ENCODE measurements at regions not wholly inside any gene's neighbourhood (a gene's known extent, or its start where the extent isn't known, plus 50 kb on each side); places are given as distances from the start of the nearest gene placed in this dataset.

- no TSS peak for BruUV-seq (replicated peaks)
- POLR2A ChIA-PET, result no interaction called here
- Histone ChIP-seq H3K36me3 (ENCODE audit: control insufficient read depth, insufficient read depth, low read length) (no peaks in the 10 kb centered on the region), H3K4me3 (ENCODE audit: low read depth in 2 of 2, low read length in 2 of 2) (no peak overlapping the region), H3K4me1 (ENCODE audit: control insufficient read depth, insufficient read depth, low read length) (no peaks in the 10 kb centered on the region), H3K27me3 (ENCODE audit: control insufficient read depth, insufficient read depth, low read length) (no peaks in the 10 kb centered on the region; the same call in 1 of the 2 replicates), H3K27ac (ENCODE audit: low read length) (no peak overlapping the region), H3K9me3 (ENCODE audit: control insufficient read depth, insufficient read depth, low read depth, low read length) (no peaks in the 10 kb centered on the region)
- TF ChIP-seq, protein P1, sequence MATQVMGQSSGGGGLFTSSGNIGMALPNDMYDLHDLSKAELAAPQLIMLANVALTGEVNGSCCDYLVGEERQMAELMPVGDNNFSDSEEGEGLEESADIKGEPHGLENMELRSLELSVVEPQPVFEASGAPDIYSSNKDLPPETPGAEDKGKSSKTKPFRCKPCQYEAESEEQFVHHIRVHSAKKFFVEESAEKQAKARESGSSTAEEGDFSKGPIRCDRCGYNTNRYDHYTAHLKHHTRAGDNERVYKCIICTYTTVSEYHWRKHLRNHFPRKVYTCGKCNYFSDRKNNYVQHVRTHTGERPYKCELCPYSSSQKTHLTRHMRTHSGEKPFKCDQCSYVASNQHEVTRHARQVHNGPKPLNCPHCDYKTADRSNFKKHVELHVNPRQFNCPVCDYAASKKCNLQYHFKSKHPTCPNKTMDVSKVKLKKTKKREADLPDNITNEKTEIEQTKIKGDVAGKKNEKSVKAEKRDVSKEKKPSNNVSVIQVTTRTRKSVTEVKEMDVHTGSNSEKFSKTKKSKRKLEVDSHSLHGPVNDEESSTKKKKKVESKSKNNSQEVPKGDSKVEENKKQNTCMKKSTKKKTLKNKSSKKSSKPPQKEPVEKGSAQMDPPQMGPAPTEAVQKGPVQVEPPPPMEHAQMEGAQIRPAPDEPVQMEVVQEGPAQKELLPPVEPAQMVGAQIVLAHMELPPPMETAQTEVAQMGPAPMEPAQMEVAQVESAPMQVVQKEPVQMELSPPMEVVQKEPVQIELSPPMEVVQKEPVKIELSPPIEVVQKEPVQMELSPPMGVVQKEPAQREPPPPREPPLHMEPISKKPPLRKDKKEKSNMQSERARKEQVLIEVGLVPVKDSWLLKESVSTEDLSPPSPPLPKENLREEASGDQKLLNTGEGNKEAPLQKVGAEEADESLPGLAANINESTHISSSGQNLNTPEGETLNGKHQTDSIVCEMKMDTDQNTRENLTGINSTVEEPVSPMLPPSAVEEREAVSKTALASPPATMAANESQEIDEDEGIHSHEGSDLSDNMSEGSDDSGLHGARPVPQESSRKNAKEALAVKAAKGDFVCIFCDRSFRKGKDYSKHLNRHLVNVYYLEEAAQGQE (IDR thresholded peaks at IDR 0.05; ENCODE audit: insufficient read depth in 1 of 2, low read depth in 2 of 2, low read length in 1 of 2), result no peak
- TF ChIP-seq POLR2AphosphoS5 (IDR thresholded peaks at IDR 0.05; ENCODE audit: low read depth, low read length), result no peak
- TF ChIP-seq SIN3A (IDR thresholded peaks at IDR 0.05; ENCODE audit: borderline replicate concordance, insufficient read depth, low read depth, low read length), result no peak
- no peak for TF ChIP-seq TCF7L2 (IDR thresholded peaks at IDR 0.05; ENCODE audit: low read depth, low read length)
- TF ChIP-seq, protein P2, sequence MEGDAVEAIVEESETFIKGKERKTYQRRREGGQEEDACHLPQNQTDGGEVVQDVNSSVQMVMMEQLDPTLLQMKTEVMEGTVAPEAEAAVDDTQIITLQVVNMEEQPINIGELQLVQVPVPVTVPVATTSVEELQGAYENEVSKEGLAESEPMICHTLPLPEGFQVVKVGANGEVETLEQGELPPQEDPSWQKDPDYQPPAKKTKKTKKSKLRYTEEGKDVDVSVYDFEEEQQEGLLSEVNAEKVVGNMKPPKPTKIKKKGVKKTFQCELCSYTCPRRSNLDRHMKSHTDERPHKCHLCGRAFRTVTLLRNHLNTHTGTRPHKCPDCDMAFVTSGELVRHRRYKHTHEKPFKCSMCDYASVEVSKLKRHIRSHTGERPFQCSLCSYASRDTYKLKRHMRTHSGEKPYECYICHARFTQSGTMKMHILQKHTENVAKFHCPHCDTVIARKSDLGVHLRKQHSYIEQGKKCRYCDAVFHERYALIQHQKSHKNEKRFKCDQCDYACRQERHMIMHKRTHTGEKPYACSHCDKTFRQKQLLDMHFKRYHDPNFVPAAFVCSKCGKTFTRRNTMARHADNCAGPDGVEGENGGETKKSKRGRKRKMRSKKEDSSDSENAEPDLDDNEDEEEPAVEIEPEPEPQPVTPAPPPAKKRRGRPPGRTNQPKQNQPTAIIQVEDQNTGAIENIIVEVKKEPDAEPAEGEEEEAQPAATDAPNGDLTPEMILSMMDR (IDR thresholded peaks at IDR 0.05), result no peak
- in situ Hi-C loops (cut with HindIII; ENCODE audit: low pct_unique_long_range_greater_than_20kb, low sequenced_read_pairs) (no loop called here), intact Hi-C loops (cut with micrococcal nuclease; ENCODE audit: unreplicated experiment) (no loop called here)
- CTCF ChIA-PET, result no interaction called here
- DNase-seq (ENCODE audit: low read depth, low spot score) (no peak), ATAC-seq (no peak)
Measured at GRCh38 chr5:3350781-3351180, 244.9 kb upstream of the IRX1 start.

DNA sequence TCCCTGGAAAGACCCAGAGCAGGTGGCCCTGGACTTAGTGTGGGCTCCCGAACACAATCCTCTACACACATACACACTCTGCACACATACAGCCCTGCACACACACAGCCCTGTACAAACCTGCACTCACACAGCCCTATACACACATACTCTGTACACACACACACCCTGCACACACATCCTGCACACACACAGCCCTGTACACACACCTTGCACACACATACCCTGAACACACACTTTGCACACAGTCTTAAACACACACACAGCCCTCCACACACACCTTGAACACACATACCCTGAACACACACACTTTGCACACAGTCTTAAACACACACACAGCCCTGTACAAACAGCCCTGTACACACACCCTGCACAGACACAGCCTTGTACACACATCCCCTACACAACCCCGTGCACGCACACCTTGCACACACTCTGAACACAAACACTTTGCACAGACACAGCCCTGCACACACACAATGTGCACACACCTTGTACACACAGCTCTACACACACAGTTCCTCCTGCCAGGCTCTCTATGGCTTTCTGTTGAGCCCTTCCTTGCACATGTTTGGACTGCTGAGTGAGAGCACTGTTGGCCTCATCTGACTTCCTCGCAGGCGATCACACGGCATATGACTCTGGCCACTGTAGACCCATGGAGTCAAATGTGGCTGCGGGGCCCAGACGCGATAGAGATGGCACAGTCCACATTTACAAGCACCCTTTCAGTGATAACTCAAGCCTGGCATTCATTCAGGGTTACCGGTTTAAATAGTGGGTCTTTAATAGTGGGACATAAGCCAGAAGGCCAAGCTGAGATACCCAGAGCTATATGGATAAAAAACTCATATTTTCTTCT lies 245.7 kb upstream of the IRX1 start:
- no peak for DNase-seq (ENCODE audit: low read depth, low spot score)
- in situ Hi-C loops (cut with HindIII; ENCODE audit: low pct_unique_long_range_greater_than_20kb, low sequenced_read_pairs), result no loop called here
- no peaks in the 10 kb centered on the region; the same call in 1 of the 2 replicates for H3K27me3 ChIP-seq (ENCODE audit: control insufficient read depth, insufficient read depth, low read length)
- TF ChIP-seq POLR2AphosphoS5 (IDR thresholded peaks at IDR 0.05; ENCODE audit: low read depth, low read length), result no peak
- TF ChIP-seq TCF7L2 (IDR thresholded peaks at IDR 0.05; ENCODE audit: low read depth, low read length), result no peak
- TF ChIP-seq, protein P1 (IDR thresholded peaks at IDR 0.05; ENCODE audit: insufficient read depth in 1 of 2, low read depth in 2 of 2, low read length in 1 of 2), result no peak
- TF ChIP-seq SIN3A (IDR thresholded peaks at IDR 0.05; ENCODE audit: borderline replicate concordance, insufficient read depth, low read depth, low read length), result no peak
- TF ChIP-seq, protein P2 (IDR thresholded peaks at IDR 0.05), result no peak
- ChIA-PET CTCF (interaction anchor here (0.6 kb wide), 1 partner anchor 223 kb away, joined by 15 read pairs; no protein-coding TSS in a partner anchor), POLR2A (no interaction called here)
- H3K4me3 ChIP-seq (ENCODE audit: low read depth in 2 of 2, low read length in 2 of 2), result no peak overlapping the region
- H3K9me3 ChIP-seq (ENCODE audit: control insufficient read depth, insufficient read depth, low read depth, low read length), result no peaks in the 10 kb centered on the region
- no TSS peak for BruUV-seq (replicated peaks)
- no peak for ATAC-seq
- H3K4me1 ChIP-seq (ENCODE audit: control insufficient read depth, insufficient read depth, low read length), result no peaks in the 10 kb centered on the region
- H3K27ac ChIP-seq (ENCODE audit: low read length), result no peak overlapping the region
- H3K36me3 ChIP-seq (ENCODE audit: control insufficient read depth, insufficient read depth, low read length), result no peaks in the 10 kb centered on the region
- intact Hi-C loops (cut with micrococcal nuclease; ENCODE audit: unreplicated experiment), result no loop called here

All from Panc1 (cell line).